Tongue (tissue), 1 donor: ENCODE measurements at regions not wholly inside any gene's neighbourhood (a gene's known extent, or its start where the extent isn't known, plus 50 kb on each side); places are given as distances from the start of the nearest gene placed in this dataset.
"Not testable (repeated sequence)": the region's sequence is repeated elsewhere in the genome, so short reads cannot be mapped to it uniquely, and the experiment has no call there.

ENCODE experiments used
- DNase-seq: peaks from one replicate; pipeline ENCODE4 v3.0.0-alpha.2; 2015

DNA sequence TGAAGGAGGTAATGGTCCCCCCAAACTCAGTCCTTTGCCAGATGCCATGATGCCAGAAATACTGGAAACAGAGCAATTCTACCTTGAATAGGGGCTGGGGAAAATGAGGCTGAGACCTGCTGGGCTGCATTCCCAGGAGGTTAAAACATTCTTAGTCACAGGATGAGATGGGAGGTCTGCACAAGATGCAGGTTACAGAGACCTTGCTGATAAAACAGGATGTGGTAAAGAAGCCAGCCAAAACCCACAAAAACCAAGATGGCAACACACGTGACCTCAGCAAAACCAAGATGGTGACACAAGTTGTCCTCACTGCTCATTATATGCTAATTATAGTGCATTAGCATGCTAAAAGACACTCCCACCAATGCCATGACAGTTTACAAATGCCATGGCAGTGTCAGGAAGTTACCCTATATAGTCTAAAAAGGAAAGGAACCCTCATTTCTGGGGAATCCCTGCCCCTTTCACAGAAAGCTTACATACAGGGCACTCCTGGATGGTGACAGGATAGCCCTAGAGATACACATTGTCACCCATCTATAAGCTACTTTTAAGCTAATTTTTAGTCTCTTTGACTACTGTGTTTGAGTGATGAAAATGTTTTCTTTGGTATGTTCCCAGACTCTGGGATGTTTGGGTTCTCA is 979.7 kb downstream of the TBC1D32 start:
- no peak for DNase-seq

DNA sequence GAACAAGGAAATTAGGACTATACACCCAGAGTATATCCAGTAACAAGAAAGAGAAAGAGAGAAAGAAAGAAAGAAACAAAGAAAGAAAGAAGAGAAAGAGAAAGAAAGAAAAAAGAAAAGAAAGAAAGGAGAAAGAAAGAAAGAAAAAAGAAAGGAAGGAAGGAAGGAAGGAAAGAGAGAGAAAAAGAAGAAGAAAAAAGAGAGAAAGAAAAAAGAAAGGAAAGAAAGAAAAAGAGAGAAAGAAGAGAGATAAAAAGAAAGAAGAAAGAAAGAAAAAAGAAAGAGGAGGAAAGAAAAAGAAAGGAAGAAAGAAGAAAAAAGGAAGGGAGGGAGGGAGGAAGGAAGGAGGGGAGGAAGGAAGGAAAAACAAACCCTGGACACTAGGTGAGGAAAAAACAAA is 981.8 kb downstream of the TBC1D32 start:
- DNase-seq, result no peak

DNA sequence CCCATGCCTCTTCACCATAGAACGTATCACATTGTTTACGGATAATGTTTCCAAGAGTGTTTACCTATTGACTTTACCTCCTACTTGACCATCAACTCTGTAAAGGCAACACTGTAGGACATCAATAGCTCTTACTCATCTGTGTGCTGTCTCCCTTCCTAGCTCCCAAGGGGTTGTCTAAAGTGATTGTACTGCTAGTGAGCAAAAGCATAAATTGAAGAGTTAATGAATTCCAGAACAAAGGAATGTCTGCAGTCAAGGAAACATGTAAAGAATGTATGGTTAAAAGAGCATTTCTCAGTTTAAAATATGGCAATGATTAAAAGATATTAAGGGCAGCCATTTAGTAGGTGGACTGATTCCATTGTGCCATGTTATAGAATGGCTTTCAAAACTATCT is 985.4 kb downstream of the TBC1D32 start:
- DNase-seq, result no peak

DNA sequence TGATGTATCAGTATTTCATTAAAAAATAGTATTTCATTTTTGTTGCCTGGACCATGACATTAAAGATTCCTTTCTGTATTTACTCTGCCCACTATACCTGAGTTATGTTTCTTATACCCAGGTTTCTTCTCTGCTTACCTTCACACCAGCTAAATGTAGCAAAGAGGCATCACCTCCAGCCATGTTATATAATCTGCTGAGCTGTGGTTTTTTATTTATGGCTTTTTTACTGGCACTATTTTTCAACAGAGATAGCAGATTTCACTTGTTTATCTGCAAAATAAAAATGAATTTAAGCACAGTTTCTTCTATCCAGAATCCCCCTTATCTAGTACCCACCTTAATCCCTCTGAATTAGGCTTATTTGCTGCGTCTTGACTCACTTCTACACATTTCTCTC is 979.0 kb upstream of the MAN1A1 start:
- no peak for DNase-seq

DNA sequence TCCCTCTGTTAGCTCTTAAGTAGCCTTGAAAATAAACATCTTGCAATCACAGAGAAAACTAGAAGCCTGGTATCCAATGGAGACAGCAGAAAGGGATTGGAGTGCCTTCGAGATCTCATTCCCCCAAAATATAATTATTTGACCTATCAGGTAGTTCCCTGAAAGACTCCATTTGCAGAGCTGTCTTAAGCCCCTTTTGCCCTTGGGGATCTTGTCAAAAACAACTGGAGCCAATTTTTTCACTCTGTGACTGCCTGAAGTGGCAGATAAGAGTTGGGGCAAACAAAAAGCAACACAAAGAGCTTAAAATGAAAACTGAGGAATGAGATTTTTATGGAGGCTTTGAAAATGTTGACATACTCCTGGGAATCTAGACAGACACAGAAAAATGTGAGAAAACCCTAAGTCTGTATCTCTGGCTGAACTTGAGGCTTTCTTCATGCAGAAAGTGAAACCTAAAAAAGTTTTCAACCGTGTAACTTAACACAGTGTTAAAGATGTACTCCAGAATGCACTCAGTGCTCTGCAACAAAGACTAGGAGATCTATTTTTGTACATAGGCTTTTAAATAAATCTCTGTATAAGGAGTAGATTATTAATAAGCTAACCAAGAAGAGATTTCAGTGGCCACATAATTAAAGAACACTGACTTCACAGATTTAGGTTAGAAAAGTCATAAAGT is 971.1 kb upstream of the MAN1A1 start:
- DNase-seq, result no peak

DNA sequence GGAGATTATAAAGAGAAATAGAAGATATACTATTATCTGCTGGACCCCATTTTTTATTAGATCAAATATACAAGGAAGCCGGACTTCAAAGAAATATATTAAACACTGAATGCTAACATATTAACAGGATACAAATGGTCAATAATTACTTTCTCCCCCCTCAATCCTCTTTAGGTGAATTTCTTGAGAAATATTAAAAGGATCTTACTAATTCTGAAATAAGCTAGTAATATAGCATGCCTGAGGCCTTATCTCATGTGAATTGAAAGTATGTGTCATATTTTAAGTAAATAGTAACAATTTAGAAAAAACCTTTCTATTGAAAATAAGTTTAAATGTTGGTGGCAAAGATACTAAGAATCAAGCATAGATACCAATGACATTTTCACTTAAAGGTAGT is 954.7 kb upstream of the MAN1A1 start:
- no peak for DNase-seq

DNA sequence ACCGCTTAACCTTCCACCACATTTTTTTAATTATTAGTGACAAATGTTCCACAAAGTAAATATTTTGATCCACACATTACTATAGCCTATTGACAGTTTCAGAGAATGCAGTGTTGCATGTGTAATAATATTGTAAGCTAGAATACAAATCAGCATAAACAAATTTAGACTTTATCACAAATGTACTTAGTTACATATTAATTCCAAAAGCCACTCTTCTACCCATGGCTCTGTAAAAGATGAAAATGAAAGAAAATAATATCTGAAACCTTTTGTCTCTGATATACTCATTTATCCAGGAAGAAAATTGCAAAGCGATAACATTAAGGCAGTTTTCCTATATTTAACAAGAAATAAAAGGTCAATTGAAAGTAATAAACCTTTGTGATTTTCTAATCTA is 954.0 kb upstream of the MAN1A1 start:
- DNase-seq, result no peak

DNA sequence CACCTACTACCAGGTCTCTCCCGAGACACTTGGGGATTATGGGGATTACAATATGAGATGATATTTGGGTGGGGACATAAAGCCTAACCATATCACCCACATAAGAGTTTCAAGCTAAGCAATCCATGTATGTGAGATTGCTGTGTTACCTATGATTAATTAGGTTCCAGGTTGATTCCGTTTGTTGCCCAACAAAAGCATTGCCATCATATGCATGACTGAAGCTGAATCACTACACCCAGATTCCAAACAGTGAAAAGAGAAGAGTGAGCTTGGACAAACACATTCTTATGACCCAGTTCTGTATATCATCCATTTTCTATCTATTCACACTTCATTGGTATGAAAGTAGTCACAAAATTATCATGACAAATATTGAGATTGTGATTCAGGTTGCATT is 952.5 kb upstream of the MAN1A1 start:
- no peak for DNase-seq

DNA sequence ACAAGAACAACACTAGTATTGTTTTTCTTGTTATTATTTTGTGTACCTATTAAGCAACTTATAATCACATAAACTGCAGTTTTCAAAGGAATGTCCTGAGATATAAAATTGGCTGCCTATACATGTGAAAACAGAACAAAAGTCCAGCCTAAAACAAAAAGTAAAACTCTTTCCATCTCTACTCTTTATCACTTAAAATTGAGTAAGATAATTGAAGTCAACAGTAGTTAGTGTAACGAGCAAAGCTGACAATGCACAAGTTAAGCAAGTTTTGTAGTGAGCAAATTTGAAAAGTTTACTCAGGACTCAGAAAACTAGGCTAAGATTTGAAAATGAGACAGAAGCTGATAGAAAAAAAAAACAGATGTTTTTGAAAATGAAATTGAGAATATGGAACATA is 941.4 kb upstream of the MAN1A1 start:
- no peak for DNase-seq

DNA sequence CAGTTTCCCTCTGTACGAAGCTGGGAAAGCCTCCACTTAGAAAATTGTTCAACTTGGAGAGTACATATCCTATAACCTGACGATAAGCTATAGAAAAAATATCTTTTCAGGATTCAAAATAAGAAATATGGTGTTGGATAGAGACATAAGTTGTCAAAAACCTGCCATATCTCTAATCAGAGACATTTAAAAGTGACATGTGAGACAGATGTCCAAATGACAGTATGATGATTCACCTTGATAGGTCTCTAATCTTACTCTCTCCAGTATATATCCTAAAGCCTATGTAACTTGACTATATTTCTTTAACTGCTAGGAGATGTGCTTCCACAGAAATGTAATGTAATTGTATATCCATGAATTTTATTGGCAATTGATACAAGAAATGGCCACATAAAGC is 932.4 kb upstream of the MAN1A1 start:
- DNase-seq, result no peak

DNA sequence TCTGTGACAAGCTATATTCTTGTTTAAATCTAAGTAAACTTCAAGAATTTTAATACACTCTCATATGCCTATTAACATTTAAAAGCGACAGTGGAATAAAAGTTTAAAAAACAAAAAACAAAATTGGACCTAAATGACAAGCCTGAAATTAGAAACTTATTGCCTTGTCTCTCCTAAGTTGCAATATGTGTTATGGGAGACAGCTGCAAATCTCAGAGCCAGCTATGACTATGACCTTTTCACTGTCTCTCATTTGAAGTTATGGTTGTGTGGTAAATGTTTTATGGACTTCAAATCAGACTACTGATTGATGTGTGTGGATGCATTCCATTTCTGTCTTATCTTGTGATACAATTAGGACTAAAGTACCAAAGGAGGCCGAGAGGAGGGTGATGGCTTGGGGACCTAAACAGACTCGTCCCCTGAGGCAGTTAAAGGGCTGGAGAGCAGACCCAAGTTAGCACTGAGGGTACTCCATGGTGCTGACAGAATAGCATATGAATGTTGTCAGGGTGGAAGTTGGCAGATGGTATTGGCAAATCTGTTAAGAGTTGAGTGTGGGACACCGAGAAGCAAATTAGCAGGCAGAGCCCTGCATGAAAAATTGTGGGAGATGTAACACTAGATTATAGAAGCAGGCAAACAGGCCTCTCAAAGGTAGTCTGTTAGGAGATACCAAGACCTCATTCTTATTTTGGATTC is 930.1 kb upstream of the MAN1A1 start:
- DNase-seq, result peak; percentile 60

DNA sequence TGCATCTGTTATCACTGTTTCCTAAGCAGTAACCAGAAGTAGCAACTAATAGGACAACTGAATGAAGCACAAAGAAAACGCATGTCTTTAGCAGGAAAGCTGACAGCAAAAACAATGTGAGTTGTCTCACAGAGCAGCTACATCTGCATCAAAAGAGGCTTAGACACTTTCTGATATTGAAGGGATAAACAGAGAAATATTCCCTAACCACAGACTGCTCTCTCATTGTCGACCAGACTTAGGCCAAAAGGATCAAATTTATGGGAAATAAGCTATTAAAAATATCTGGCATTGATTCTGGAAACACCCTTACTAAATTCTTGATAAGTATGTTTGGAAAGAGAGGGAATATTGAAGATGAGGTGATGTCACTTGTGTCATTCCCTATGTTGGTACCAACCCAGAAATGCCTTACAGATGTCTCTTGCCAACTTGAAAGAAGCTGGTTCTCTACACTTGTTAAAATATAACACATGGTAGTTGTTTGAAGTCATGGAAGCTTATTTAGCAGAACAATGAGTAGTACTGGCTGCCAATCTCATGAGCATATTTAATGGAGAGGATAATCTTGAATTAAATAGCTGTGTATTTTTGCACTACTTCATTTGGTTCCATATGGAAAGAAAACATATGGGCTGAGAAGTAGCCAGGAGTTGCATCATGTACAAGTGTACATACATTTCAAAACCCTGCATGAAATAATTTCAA is 929.3 kb upstream of the MAN1A1 start:
- peak; percentile 73 for DNase-seq

DNA sequence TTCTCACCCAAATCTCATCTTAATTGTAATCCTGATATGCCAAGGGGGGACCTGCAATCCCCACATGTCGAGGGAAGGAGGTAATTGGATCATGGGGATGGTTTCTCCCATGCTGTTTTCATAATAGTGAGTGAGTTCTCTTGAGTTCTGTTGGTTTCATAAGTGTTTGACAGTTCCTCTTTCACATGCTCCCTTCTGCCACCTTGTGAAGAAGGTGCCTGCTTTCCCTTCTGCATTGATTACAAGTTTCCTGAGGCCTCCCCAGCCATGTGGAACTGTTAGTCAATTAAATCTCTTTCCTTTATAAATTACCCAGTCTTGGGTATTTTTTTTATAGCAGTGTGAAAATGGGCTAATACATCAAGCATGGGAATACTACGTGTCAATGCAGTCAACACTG is 925.0 kb upstream of the MAN1A1 start:
- DNase-seq, result no peak

DNA sequence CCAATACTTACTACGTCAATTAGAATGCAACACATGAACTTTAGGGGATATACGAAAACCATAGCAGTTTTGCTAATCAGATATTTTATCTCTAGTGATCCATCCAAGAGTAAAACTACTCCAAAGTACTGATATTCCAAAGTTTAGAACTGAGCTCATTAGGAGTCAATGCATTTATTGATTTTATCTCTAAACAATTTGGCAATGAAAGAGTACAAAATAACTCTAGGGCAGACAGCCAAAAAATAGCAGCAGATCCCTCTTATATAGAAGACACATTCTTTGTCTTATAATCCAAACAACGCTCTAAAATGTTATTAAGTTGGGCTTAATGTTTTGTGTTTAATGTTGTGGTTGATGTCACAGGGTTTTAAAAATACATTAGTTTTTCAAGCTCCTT is 923.9 kb upstream of the MAN1A1 start:
- no peak for DNase-seq

DNA sequence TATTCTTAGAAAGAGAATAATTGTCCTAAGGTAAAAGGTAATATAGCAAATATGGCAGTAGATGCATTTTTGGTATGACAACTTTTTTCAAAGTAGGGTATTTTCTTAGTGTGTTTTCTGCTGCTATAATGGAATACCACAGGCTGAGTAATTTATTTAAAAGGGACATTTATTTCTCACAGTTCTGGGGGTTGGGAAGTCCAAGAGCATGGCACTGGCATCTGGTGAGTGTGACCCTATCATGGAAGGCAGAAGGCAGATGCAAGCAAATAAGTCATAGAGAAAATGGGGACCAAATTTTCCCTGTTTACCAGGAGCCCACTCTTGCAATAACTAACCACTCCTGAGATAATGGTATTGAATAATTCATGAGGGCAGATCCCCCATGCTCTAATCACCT is 922.5 kb upstream of the MAN1A1 start:
- no peak for DNase-seq

DNA sequence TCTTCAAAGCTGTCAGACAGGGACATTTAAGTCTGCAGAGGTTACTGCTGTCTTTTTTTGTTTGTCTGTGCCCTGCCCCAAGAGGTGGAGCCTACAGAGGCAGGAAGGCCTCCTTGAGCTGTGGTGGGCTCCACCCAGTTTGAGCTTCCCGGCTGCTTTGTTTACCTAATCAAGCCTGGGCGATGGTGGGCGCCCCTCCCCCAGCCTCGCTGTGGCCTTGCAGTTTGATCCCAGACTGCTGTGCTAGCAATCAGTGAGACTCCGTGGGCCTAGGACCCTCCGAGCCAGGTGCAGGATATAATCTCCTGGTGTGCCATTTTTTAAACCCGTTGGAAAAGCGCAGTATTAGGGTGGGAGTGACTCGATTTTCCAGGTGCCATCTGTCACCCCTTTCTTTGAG is 918.7 kb upstream of the MAN1A1 start:
- not testable (repeated sequence) for DNase-seq

DNA sequence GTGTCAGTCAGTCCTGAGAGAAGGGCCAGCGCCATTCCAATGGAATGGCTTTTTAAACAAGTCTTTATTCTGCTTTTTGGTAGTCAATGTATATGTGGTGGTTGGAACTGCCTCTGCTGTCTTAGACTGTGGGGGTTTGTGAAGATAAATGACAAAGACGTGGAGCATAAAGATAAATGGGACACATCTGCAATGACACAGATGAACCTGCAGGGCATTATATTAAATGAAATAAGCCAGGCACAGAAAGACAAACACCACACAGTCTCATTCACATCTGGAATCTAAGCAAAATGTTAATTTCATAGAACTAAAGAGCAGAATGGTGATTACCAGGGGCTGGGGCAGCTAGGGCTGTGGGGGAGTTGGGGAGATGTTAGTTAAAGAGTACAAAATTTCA is 912.8 kb upstream of the MAN1A1 start:
- no peak for DNase-seq

DNA sequence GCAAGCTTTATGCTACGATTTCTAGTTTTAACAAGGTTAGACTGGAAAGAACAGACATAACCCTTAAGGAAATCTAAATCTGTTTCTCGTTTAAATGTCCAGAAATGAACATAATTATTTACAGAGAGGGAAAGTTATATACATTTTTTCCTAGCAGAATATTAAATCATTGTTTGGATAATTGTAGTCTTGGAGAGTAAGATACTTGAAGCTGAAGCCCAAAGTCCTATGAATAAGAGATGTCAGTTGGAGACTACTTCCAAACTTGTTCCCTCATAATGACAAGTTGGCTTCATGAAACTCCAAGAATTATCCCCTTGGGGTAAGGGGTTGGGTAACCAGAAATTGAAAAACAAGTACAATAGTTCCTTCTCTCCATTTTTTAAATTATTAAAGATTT is 911.1 kb upstream of the MAN1A1 start:
- DNase-seq, result peak; percentile 66

DNA sequence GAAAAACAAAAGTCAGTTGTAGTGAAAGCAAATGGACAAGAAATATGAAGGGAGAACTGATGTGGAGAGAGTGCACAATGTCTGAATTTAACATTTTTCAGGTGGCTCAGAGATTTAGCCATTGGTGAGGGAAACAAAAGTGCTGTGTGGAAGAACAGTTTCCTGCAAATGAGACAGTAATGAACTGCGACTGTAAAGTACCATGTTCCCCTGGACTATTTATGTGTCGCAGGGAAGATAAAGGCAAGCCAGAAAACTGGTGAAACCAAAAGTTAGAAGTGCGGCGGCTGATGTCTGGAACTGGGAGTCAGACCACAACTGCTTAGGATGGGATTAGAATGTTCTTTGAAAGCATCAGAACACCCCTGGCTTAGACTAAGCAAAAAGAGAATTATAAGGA is 905.1 kb upstream of the MAN1A1 start:
- DNase-seq, result no peak

DNA sequence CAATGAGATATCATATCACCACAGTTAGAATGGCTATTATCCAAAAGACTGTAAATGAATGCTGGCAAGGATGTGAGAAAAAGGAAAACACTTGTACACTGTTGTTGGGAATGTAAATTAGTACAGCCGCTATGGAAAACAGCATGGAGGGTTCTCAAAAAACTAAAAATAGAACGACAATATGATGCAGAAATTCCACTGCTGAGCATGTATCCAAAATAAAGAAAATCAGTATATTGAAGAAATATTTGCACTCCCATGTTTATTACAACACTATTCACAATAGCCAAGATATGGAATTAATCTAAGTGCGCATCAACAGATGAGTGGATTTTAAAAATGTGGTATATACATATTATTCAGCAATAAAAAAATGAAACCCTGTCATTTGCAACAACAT is 898.9 kb upstream of the MAN1A1 start:
- DNase-seq, result peak; percentile 64

DNA sequence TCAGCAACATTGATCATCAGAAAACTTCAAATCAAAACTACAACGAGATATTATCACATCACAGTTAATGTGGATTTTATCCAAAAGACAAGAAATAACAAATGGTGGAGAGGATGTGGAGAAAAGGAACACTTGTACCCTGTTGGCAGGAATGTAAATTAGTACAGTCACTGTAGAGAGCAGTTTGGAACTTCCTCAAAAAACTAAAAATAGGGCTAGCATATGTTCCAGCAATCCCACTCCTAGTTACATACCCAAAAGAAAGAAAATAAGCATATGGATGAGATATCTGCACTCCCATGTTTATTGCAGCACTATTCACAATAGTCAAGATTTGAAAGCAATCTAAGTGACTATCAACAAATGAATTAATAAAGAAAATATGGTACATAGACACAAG is 887.7 kb upstream of the MAN1A1 start:
- DNase-seq, result no peak

DNA sequence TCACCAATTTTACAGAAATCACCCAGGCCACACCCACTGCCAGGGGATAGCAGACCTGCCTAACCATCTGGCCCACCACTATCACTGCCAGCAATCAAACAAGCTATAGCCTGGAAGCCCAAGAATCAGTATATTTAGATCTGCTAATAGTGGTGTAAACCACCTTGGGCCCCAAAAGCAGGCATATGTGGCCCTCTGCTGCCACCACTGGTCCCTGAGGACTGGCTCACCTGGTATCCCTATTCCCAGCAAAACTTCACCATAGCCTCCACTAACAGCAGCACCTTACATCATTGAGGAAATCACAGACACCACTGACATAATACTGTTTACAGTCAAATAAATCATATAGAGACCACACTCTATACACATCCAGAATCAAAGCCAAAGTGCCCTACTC is 880.4 kb upstream of the MAN1A1 start:
- DNase-seq, result no peak

DNA sequence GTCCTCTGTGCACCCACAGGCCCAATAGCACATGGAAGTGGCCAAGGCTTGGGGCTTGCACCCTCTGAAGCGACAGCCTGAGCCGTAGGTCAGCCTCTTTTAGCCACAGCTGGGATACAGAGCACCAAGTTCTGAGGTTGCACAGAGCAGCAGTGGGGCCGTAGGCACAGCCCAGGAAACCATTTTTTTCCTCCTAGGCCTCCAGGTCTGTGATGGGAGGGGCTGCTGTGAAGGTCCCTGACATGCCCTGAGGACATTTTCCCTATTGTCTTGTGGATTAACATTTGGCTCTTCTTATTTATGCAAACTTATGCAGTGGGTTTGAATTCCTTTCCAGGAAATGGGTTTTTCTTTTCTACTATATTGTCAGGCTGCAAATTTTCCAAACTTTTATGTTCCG is 878.7 kb upstream of the MAN1A1 start:
- no peak for DNase-seq
